Activated CD8-positive, alpha-beta memory T cell treated with anti-CD3 and anti-CD28 coated beads for 24 hours (primary cell): ENCODE measurements at regions not wholly inside any gene's neighbourhood (a gene's known extent, or its start where the extent isn't known, plus 50 kb on each side); places are given as distances from the start of the nearest gene placed in this dataset.

Experiments used
- DNase-seq: peaks from one replicate; pipeline ENCODE4 v3.0.0-alpha.2; 2020

- no peak for DNase-seq
These were observed 331.4 kb upstream of the RAG2 start for GRCh38 chr11:36929401-36929800.

GRCh38 chr11:36928621-36929020 is 330.6 kb upstream of the RAG2 start:
- no peak for DNase-seq

DNA sequence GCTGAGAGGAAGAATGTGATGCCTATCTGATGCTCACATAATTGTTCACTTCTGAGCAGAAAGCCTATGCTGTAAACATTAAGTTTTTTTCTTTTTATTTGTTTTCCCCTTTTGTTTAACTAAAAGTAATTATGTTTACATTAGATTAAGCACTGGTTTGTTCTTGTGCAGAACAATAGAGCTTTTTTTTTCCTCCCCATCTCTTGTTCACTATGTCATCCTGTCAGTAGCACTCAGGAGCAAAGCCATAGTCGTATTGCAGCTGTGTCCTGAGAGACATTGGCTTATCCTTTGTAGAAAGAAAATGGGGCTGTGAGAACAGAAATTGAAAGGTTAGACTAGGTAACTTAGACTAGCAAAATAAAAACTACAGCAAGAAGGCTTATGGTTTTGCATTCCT is 301.8 kb upstream of the RAG2 start:
- no peak for DNase-seq

DNA sequence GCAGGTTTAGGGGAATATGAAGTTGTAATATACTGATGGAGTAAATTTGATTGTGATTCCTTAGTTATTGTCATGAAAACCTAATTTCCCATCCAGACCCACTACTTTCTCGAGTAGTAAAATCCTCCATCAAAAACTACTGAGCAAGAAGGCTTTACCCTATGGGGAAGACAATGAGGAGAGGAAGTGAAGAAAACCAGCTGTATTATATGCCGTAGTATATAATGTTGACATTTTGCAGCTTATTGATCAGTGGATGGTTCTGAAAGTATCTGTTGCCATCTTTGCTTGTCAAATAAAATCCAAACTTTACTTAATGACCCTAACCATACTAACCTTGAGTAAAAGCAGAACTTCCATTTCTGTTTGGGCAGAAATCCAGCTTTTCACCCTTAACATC is 292.8 kb upstream of the RAG2 start:
- DNase-seq, result no peak

DNA sequence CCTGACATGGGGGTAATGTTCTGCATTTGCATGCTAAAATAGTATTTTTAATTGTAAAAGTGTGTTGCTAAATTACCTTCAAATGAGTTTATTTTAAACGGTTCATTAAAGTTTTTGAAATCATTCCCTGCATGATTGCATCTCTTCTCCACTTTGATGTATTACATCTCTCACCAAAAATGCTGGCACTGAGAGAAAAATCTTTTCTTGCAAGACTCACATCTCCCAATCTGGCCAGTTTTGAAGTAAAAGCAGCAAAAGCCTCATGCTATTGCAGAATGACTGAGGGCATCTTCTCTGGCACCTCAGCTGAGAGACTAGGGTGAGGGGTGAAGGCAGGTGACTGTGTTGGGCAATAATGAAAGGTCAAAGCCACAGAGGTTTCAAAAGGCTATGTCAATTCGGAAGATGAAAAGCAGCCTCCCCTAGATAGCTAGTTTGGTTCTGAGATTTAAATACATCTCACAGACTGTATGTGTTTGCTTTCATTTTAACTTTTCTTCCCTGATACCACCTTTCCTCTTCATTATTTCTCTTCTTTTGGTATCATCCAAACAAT is 292.2 kb upstream of the RAG2 start:
- no peak for DNase-seq

DNA sequence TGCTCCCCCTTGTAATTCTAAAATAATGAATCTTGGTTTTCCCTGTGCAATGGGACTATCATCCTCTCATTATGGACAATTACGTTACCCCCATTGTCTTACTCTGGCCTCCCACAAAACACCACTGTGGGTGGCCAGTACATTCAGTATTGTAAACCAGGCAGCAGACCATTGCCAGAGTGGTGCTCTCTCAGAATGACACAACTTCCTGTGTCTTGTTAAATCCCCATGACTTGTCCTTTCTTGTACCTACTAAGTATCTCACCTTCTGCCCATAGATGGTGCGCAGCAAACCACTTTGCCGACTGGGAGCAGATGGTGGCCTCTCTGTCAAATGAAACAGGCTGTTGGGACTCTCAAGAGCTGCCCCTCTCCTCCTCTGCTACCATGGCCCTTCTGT is 287.1 kb upstream of the RAG2 start:
- no peak for DNase-seq

DNA sequence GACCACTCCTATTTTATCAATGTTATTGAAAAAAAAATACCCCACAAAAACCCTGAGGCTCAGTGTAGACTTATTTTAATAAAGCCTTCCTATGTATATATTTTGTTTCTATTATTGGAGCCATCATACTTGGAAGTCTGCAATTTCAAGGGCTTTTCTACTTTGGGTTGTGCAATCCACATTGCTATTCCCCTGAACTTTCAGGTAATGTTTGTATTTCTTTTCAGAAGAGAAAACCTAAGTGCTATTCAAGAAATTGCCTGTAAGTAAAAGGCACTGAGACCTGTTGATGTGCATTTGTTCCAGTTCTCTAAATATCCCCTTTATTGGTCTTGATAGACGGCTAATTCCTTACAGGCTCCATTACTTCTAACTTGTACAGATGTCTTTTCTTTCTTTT is 280.7 kb upstream of the RAG2 start:
- no peak for DNase-seq

GRCh38 chr11:36877149-36877548 is 279.1 kb upstream of the RAG2 start:
- no peak for DNase-seq

GRCh38 chr11:36876266-36876665 is 278.2 kb upstream of the RAG2 start:
- no peak for DNase-seq

DNA sequence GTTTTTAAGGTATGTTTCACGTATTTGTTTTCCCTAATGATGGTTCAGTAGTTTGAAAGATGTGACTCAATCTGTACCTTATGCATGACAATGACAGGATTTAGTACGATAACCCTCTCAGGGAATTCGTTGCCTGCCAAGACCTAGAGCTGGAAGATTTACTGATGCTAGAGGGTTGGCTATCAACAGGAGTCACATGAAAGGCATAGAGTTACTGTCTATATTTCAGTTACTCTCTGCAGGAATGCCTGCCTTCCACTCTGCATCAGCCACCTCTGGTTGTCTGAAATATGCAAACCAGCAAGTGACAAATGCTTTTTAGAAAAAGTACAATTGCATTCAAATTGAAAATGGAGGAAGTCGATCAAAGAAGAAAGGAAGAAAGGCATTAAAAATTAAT is 276.3 kb upstream of the RAG2 start:
- DNase-seq, result no peak

- DNase-seq, result no peak
These were observed 272.3 kb upstream of the RAG2 start for GRCh38 chr11:36870361-36870760.

DNA sequence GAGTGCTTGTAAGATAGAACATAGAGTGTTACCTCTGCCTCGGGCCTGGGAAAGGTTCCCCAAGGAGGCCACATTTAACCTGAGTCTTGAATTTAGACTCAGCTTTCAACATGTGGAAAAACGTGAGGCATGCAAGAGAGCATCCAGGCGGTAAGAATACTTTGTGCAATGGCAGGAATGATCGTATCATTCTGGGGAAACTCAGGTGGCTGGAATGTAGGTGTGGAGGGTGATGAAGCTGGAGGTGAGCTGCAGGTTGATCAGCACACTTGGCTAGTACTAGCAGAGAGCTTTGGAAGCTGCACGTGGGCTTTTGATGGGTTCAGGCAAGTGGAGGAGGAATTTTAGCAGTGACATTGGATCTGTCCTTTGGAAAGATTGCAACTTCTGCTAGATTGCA is 270.3 kb upstream of the RAG2 start:
- no peak for DNase-seq

GRCh38 chr11:36865846-36866245 is 267.8 kb upstream of the RAG2 start:
- DNase-seq, result no peak

GRCh38 chr11:36854875-36855274 is 256.8 kb upstream of the RAG2 start:
- no peak for DNase-seq

- DNase-seq, result no peak
These were observed 250.6 kb upstream of the RAG2 start for GRCh38 chr11:36848660-36849059.

DNA sequence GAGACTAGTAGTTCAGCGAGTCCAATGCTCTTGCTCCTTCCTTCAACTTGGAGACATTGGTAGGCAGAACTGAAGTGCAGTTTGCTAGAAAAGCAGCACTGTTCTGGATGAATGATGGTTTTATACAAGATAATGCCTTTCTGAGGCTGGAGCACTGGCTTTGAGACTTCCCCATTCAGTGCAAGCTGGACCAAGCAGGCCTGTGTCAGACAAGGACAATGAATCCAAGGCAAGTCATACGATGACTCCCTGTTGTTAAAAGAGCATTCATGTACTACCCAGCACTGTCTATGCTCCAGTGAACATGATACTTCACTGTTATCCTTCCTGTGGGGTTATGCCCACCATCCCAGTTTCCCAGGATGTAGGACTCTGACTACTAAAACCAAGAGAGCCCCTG is 242.3 kb upstream of the RAG2 start:
- no peak for DNase-seq

- no peak for DNase-seq
These were observed 239.9 kb upstream of the RAG2 start for GRCh38 chr11:36837831-36838437.

DNA sequence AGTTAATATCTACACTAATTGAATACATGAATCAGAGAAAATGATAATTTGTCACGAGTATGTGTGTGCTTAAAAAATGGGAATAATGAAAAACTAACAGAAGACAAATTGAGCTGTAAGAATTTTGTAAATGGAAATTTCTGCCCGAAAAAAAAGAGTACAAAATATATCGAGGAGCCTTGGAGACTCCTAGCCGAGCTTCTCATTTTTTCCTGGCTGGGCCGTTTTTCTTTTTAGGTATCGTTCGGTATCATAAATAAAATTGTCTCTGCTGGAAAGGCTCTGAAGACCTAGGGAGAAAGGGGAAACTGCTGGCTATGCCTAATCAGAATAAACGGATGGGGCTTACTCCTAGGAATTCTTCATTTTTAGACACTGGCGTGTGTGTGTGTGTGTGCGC is 227.2 kb upstream of the RAG2 start:
- DNase-seq, result no peak

DNA sequence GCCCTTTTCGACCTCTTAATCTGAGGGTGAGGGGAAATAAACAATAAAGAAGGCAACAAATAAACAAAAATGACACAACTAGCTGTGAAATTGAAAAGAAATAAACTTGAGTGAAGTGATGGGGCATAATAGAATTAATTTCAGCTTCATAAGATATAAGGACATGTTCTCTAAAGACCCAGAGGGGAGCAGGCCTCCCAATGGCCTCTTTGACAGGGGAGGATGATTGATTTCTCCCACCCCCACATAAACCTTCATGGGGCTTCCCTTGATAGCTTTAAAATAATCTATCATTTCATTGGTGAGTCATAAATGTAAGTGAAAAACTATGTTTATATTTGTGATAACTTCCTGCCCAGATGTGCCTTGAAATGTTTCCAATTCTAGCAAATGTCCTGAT is 226.3 kb upstream of the RAG2 start:
- DNase-seq, result no peak

GRCh38 chr11:36822829-36823228 is 224.8 kb upstream of the RAG2 start:
- DNase-seq, result no peak

DNA sequence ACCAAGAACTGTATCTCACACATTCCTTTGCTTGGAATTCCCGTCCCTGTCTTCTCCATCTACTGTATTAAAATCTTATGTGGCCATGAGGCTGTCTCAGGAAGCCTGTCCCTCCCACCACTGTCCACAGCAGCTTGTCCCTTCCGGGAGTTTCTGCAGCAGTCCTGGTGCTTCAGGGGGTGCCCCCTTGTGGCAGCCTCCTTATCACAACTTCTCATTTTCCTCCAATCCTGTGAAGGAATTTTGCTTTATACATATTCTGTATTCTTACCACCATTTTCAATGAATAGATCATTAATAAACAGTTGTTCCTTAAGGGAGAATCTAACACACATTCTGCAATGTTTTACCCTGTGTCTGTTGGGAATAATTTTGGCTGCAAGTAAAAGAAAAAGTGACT is 220.4 kb upstream of the RAG2 start:
- no peak for DNase-seq

- no peak for DNase-seq
These were observed 219.4 kb upstream of the RAG2 start for GRCh38 chr11:36817336-36817965.

GRCh38 chr11:36809303-36809702 is 211.3 kb upstream of the RAG2 start:
- DNase-seq, result no peak

- no peak for DNase-seq
These were observed 209.8 kb upstream of the RAG2 start for GRCh38 chr11:36807871-36808270.

DNA sequence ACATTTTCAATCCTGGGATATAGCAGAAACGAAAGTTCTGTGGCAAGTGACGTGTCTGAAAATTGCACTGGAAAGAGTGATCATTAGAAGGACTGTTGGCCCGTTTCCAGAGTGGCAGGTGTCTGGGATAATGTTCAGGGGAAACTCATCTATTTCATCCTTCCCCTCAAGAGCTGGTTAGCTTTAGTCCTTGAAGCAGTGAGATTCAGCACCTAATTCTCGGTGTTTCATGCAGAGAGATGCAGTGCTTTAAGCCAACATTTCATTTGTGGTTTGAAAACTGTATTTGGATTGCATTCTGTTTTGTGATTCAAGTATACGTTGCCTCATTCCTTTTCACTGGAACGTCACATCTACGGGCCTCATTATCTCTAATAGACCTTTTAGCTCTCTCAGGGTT is 205.0 kb upstream of the RAG2 start:
- no peak for DNase-seq
